ENCODE measurements at regions not wholly inside any gene's neighbourhood (a gene's known extent, or its start where the extent isn't known, plus 50 kb on each side); places are given as distances from the start of the nearest gene placed in this dataset.

- no peak for TF ChIP-seq CTCF (IDR thresholded peaks at IDR 0.05)
- no peak for TF ChIP-seq EZH2 (IDR thresholded peaks at IDR 0.05)
These were observed 163.9 kb upstream of the SULF2 start for GRCh38 chr20:47949230-47949629.
